Midbrain (tissue), 1 donor: ENCODE measurements at regions not wholly inside any gene's neighbourhood (a gene's known extent, or its start where the extent isn't known, plus 50 kb on each side); places are given as distances from the start of the nearest gene placed in this dataset.
"Not testable (repeated sequence)": the region's sequence is repeated elsewhere in the genome, so short reads cannot be mapped to it uniquely, and the experiment has no call there.

Experiments
- DNase-seq: peaks from one replicate; lab custom pipeline; 2025; lab: John Stamatoyannopoulos, UW

GRCh38 chr10:20405050-20405449, 492.1 kb downstream of the NEBL start:
- DNase-seq: no peak

- DNase-seq: no peak
Observed at GRCh38 chr10:20399772-20400171, 497.3 kb downstream of the NEBL start.

DNA sequence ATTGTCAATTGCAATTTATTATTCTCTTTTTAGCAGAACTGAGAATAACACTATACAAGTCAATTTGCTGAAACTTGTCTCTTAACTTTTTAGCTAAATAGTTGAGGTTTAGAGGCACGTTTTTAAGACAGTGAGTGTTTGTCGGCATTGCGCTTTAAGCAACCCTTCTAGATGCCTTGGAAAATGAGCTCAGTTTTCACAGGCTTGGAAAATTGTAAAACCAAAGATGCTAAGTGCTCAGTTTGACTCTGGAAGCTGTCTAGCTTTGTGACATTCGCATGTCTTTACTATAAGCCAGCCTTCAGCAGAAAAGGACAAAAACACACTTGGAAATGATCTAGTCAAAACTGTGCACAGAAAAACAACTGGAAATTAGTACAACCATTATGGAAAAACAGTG, 500.4 kb downstream of the NEBL start:
- DNase-seq: no peak

- no peak for DNase-seq
Observed at GRCh38 chr10:20396205-20396604, 500.9 kb downstream of the NEBL start.

- no peak for DNase-seq
Observed at GRCh38 chr10:20391629-20392028, 505.5 kb downstream of the NEBL start.

DNA sequence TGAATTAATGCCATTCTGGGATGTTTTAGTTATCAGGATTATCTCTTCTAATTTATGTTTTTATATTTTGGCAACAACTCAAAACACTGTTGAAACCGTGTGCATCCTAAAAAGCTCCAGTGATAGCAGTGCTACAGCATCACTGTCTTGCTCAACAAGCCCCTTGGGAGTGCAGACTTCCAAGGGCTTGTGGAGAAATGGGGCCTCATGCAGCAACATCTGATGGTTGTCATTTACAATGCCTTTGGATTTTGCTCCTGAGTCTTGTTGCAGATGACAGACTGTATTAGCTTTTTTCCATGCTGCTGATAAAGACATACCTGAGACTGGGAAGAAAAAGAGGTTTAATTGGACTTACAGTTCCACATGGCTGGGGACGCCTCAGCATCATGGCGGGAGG, 515.4 kb downstream of the NEBL start:
- no peak for DNase-seq

GRCh38 chr10:20380401-20380800, 516.7 kb downstream of the NEBL start:
- no peak for DNase-seq

DNA sequence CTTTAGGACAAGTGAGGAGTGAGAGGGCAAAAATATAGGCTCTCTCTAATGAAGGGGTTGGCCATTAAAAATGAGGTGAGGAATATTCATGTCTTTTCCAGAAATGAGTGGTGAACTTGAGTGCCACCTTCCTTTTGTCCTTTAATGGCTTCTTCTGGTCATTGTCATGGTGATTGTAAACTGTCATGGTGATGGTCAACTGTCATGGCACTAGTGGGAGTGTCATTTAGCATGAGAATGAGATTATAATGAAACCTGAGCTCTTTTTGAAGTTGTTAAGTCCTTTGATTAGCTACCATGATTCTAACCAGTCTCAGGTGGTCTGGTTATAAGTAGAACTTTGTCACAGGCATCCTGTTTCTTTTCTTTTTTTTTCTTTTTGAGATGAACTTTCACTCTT, 524.4 kb downstream of the NEBL start:
- no peak for DNase-seq

GRCh38 chr10:20370977-20371533, 526.1 kb downstream of the NEBL start:
- not testable (repeated sequence) for DNase-seq

GRCh38 chr10:20369863-20370736, 527.0 kb downstream of the NEBL start:
- no peak for DNase-seq

DNA sequence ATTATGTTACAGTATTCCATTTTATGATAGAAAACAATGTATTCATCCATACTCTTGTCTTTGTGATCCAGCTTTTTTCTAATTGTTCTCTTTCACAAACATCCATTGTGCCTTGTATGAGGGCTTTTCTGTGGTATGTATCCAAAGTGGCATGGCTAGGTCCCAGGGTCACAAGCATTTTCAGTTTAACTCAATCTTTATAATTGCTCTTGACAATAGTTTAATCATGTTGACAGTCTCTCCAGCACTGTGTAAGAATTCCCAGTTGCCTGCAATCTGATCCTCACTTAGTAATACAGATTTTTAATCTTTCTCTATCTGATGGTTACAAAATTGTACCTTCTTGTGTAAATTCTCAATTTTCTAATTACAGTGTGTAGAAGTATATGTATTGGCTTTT, 533.4 kb downstream of the NEBL start:
- no peak for DNase-seq

DNA sequence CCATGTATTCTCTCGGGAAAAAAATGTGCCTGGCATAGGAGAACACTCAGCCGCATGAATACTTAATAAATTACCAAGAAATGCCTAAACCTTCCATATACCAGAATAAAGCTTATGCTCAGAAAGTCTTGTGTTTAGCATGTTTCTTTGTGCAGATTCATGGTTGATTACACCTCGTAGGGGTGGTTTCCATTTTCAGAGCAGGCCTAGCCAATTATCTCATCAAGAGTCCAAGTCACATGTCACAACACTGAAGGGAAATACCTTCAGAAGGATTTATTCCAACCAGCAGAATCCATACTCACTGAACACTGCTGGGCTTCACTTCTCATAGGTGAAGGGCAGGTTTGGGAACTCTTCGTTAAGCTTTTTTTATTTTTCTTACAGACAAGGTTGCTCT, 539.7 kb downstream of the PLXDC2 start:
- no peak for DNase-seq

GRCh38 chr10:20355011-20355410, 538.8 kb downstream of the PLXDC2 start:
- DNase-seq: no peak

DNA sequence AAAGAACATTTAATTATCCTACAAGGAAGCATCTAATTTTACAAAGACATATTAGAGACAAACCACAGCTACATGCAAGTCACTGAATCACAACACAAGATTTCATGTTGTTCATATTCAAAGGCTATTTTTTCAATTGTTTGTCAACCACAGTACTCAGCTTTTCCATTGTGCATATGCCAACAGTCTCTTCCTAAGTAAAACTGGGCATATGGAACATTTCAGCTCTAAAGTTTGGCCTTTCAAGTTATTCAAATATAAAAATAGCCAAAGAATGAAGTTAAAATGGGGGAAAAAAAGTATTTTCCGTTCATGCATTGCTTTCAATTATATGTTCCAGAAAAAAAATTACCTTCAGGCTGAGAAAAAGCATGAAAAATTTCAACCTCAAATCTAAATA, 537.9 kb downstream of the PLXDC2 start:
- no peak for DNase-seq

DNA sequence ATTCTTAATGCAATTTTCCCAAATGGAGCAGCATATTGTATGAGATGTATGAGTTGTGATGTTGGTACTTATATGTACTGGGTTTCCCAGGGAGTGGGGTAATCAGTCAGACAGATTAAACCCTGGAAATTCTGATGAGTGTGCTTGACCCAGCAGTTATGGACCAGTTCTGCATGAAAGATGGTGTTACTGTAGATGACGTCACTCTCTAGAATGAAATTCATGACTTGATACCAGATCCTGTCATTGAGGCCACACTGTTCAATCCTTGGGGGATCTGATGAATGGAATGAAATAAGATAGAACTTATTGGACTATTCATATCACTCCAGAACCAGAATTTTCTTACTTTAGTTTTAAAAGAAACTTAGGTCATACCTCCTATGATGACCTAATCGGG, 534.3 kb downstream of the PLXDC2 start:
- no peak for DNase-seq

- DNase-seq: no peak
Observed at GRCh38 chr10:20343036-20343435, 526.8 kb downstream of the PLXDC2 start.
